Liver (tissue), 3 donors: ENCODE measurements at regions not wholly inside any gene's neighbourhood (a gene's known extent, or its start where the extent isn't known, plus 50 kb on each side); places are given as distances from the start of the nearest gene placed in this dataset.

Source experiments
- ATF3 ChIP-seq: IDR thresholded peaks from 2 replicates; pipeline ENCODE4 v1.6.1; 2016; ENCODE audit warnings: antibody characterized with exemption
- GABPA ChIP-seq, 2 donors: IDR thresholded peaks in 1 of 2; conservative IDR thresholded peaks in 1 of 2; 2 replicates each; pipeline ENCODE4 v1.6.1; 2016; ENCODE audit warnings: antibody characterized with exemption in 2 of 2, mild to moderate bottlenecking in 1 of 2, moderate library complexity in 1 of 2
- HNF4A ChIP-seq, 2 donors: conservative IDR thresholded peaks; 2 replicates each; pipeline ENCODE4 v1.6.1; 2016; ENCODE audit warnings: antibody characterized with exemption in 2 of 2, mild to moderate bottlenecking in 2 of 2
- JUND ChIP-seq, 2 donors: IDR thresholded peaks; 2 replicates each; pipeline ENCODE4 v1.6.1; 2016; ENCODE audit warnings: antibody characterized with exemption in 2 of 2
- NR2F2 ChIP-seq: IDR thresholded peaks from 2 replicates; pipeline ENCODE4 v1.6.1; 2016; ENCODE audit warnings: antibody characterized with exemption
- RAD21 ChIP-seq, 2 donors: IDR thresholded peaks; 2 replicates each; pipeline ENCODE4 v1.6.1; 2016; ENCODE audit warnings: antibody characterized with exemption in 2 of 2, mild to moderate bottlenecking in 2 of 2
- SP1 ChIP-seq: IDR thresholded peaks from 2 replicates; pipeline ENCODE4 v1.6.1; 2018; ENCODE audit warnings: antibody characterized with exemption, mild to moderate bottlenecking
- YY1 ChIP-seq: IDR thresholded peaks from 2 replicates; pipeline ENCODE4 v1.6.1; 2016; ENCODE audit warnings: antibody characterized with exemption, mild to moderate bottlenecking
- TF ChIP-seq, protein P1 (sequence below): fragments of 150-350 bp; IDR thresholded peaks from 2 replicates; pipeline ENCODE4 v1.5.1; 2017; ENCODE audit warnings: improper control_type of control experiment, low read depth, low read length; ENCODE audit not compliant: missing input control
- TF ChIP-seq, protein P2 (sequence below): IDR thresholded peaks from 2 replicates; pipeline ENCODE4 v1.6.1; 2016; ENCODE audit warnings: antibody characterized with exemption
- donor health status: healthy.
- donor health status: healthy.

DNA sequence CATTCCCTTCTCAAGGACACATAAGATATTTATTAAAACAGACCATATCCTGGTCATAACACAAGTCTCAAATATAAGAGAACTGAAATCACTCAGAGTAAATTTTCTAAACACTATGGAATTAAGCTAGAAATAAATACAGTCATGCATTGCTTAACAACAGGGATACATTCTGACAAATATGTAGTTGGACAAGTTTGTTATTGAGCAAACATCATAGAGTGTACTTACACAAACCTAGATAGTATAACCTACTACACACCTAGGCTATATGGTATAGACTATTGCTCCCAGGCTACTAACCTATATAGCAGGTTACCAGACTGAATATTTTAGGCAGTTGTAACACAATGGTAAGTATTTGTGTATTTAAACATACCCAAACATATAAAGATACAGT is 104.0 kb downstream of the MIS18A start:
- no peak for TF ChIP-seq SP1
- TF ChIP-seq, protein P1, sequence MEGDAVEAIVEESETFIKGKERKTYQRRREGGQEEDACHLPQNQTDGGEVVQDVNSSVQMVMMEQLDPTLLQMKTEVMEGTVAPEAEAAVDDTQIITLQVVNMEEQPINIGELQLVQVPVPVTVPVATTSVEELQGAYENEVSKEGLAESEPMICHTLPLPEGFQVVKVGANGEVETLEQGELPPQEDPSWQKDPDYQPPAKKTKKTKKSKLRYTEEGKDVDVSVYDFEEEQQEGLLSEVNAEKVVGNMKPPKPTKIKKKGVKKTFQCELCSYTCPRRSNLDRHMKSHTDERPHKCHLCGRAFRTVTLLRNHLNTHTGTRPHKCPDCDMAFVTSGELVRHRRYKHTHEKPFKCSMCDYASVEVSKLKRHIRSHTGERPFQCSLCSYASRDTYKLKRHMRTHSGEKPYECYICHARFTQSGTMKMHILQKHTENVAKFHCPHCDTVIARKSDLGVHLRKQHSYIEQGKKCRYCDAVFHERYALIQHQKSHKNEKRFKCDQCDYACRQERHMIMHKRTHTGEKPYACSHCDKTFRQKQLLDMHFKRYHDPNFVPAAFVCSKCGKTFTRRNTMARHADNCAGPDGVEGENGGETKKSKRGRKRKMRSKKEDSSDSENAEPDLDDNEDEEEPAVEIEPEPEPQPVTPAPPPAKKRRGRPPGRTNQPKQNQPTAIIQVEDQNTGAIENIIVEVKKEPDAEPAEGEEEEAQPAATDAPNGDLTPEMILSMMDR, result no peak
- no peak for TF ChIP-seq GABPA (IDR thresholded peaks at IDR 0.05 in 1 of 2, conservative IDR thresholded peaks at IDR 0.05 in 1 of 2)
- no peak for TF ChIP-seq NR2F2
- no peak for TF ChIP-seq HNF4A (conservative IDR thresholded peaks at IDR 0.05)
- no peak for TF ChIP-seq YY1
- no peak for TF ChIP-seq JUND (IDR thresholded peaks at IDR 0.05)
- TF ChIP-seq RAD21 (IDR thresholded peaks at IDR 0.05), result no peak
- TF ChIP-seq, protein P2, sequence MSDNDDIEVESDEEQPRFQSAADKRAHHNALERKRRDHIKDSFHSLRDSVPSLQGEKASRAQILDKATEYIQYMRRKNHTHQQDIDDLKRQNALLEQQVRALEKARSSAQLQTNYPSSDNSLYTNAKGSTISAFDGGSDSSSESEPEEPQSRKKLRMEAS, result no peak
- no peak for TF ChIP-seq ATF3
